Kidney epithelial cell (primary cell): ENCODE measurements at regions not wholly inside any gene's neighbourhood (a gene's known extent, or its start where the extent isn't known, plus 50 kb on each side); places are given as distances from the start of the nearest gene placed in this dataset.

Source experiments
- DNase-seq: peaks from one replicate; pipeline ENCODE4 v3.0.0-alpha.2; 2010; ENCODE audit warnings: low read depth
- H3K27me3 ChIP-seq: 2 replicates; pipeline ENCODE4 v1.6.0; 2011; ENCODE audit warnings: low read length; ENCODE audit not compliant: control insufficient read depth, insufficient read depth
- H3K36me3 ChIP-seq: 2 replicates; pipeline ENCODE4 v1.5.1; 2011; ENCODE audit warnings: low read length; ENCODE audit not compliant: control insufficient read depth, insufficient read depth
- H3K4me3 ChIP-seq: 2 replicates; pipeline ENCODE4 v1.5.1; 2011; ENCODE audit warnings: low read depth, mild to moderate bottlenecking, control low read depth, low read length
- TF ChIP-seq, protein P1 (sequence below): IDR thresholded peaks from 2 replicates; pipeline ENCODE4 v1.5.1; 2011; ENCODE audit warnings: mild to moderate bottlenecking, moderate library complexity, low read length, control low read depth, inconsistent platforms; ENCODE audit not compliant: insufficient read depth, poor library complexity, severe bottlenecking

GRCh38 chr6:112796712-112797111 lies 449.6 kb downstream of the RFPL4B start:
- H3K4me3 ChIP-seq: no peak overlapping the region
- H3K36me3 ChIP-seq: no peaks in the 10 kb centered on the region
- TF ChIP-seq, protein P1, sequence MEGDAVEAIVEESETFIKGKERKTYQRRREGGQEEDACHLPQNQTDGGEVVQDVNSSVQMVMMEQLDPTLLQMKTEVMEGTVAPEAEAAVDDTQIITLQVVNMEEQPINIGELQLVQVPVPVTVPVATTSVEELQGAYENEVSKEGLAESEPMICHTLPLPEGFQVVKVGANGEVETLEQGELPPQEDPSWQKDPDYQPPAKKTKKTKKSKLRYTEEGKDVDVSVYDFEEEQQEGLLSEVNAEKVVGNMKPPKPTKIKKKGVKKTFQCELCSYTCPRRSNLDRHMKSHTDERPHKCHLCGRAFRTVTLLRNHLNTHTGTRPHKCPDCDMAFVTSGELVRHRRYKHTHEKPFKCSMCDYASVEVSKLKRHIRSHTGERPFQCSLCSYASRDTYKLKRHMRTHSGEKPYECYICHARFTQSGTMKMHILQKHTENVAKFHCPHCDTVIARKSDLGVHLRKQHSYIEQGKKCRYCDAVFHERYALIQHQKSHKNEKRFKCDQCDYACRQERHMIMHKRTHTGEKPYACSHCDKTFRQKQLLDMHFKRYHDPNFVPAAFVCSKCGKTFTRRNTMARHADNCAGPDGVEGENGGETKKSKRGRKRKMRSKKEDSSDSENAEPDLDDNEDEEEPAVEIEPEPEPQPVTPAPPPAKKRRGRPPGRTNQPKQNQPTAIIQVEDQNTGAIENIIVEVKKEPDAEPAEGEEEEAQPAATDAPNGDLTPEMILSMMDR: no peak
- H3K27me3 ChIP-seq: no peaks in the 10 kb centered on the region
- no peak for DNase-seq

GRCh38 chr6:112799889-112800288 lies 452.8 kb downstream of the RFPL4B start:
- no peaks in the 10 kb centered on the region for H3K27me3 ChIP-seq
- H3K36me3 ChIP-seq: no peaks in the 10 kb centered on the region
- H3K4me3 ChIP-seq: no peak overlapping the region
- DNase-seq: no peak
- TF ChIP-seq, protein P1: no peak

GRCh38 chr6:112800439-112800838 lies 453.3 kb downstream of the RFPL4B start:
- H3K36me3 ChIP-seq: no peaks in the 10 kb centered on the region
- no peak for DNase-seq
- H3K27me3 ChIP-seq: no peaks in the 10 kb centered on the region
- no peak overlapping the region for H3K4me3 ChIP-seq
- TF ChIP-seq, protein P1: no peak

DNA sequence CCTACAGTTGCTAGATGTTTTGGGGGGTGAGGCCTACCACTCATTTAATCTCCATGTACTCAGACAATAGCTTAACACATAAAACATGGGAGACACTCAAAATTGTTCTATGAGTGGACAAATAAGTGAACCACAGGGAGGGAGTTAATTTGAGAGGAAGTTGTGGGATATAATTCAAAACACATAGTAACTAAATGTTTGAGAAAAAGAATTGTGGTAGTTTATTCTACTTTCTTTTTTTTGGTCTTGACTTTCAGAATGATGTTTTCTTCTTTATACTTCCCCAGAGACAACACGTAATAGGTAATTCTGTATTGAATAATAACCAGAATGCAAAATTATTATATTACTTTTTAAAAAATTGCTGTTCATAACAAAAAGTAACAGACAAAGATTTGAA lies 453.8 kb downstream of the RFPL4B start:
- H3K36me3 ChIP-seq: no peaks in the 10 kb centered on the region
- no peak for DNase-seq
- H3K27me3 ChIP-seq: no peaks in the 10 kb centered on the region
- TF ChIP-seq, protein P1: no peak
- no peak overlapping the region for H3K4me3 ChIP-seq

GRCh38 chr6:112801468-112802080 lies 454.4 kb downstream of the RFPL4B start:
- no peak for DNase-seq
- H3K4me3 ChIP-seq: no peak overlapping the region
- no peaks in the 10 kb centered on the region for H3K27me3 ChIP-seq
- no peaks in the 10 kb centered on the region for H3K36me3 ChIP-seq
- TF ChIP-seq, protein P1: no peak

DNA sequence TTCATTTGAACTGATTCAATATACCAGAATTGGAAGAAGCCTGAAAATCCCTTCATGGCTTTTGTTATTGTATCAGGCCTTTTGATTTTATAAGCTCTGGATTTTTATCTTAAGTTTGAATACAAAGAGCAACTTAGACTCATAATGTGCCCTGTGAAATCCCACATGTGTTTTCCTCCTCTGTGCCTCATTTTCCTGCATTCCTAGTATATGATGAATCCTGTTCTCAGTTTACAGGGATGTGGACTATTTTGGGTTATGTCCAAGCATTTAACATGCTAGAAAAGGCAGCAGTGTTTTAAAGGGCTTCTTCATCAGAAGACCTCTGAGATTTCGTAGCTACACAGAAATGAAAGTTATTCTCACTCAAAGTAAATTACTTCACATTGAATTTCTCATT lies 455.0 kb downstream of the RFPL4B start:
- Histone ChIP-seq H3K4me3 (no peak overlapping the region), H3K36me3 (no peaks in the 10 kb centered on the region), H3K27me3 (no peaks in the 10 kb centered on the region)
- DNase-seq: peak; percentile 56
- TF ChIP-seq, protein P1: no peak
